K562 (cell line): ENCODE measurements at regions not wholly inside any gene's neighbourhood (a gene's known extent, or its start where the extent isn't known, plus 50 kb on each side); places are given as distances from the start of the nearest gene placed in this dataset.

Experiments used
- CC2D1A ChIP-seq: fragments of 450-650 bp; IDR thresholded peaks from 2 replicates; pipeline ENCODE4 v1.6.1; 2017; ENCODE audit warnings: mild to moderate bottlenecking
- CEBPZ ChIP-seq: fragments of 150-350 bp; IDR thresholded peaks from 2 replicates; pipeline ENCODE4 v1.6.1; 2014; ENCODE audit warnings: low read depth, mild to moderate bottlenecking, low read length, borderline replicate concordance
- CREB3L1 ChIP-seq: fragments of 450-650 bp; IDR thresholded peaks from 2 replicates; pipeline ENCODE4 v1.6.1; 2014; ENCODE audit warnings: low read depth, mild to moderate bottlenecking, moderate library complexity, borderline replicate concordance
- CTCF ChIP-seq, 3 experiments: IDR thresholded peaks in 2 of 3; conservative IDR thresholded peaks in 1 of 3; 2 replicates each; pipeline ENCODE4 v1.5.1; 2011 to 2012; ENCODE audit warnings: low read length in 3 of 3, mild to moderate bottlenecking in 3 of 3, control low read depth in 2 of 3, improper control_type of control experiment in 1 of 3, inconsistent platforms in 1 of 3, low read depth in 1 of 3, mixed read lengths in 1 of 3, moderate library complexity in 1 of 3; ENCODE audit not compliant: insufficient read depth in 2 of 3
- HIVEP1 ChIP-seq: fragments of 250-450 bp; sonication (Bioruptor Pico); IDR thresholded peaks from 2 replicates; pipeline ENCODE4 v1.4.0; 2020; ENCODE audit warnings: mild to moderate bottlenecking
- JUN ChIP-seq, 2 experiments: sonication (generic) in 1 of 2; formaldehyde crosslinking in 1 of 2; IDR thresholded peaks; 2 replicates each; pipeline versions ENCODE4 v1.6.1 to v1.8.0; 2012 to 2022; ENCODE audit warnings: borderline replicate concordance in 2 of 2, mild to moderate bottlenecking in 2 of 2, improper control_type of control experiment in 1 of 2, low read depth in 1 of 2, low read length in 1 of 2, missing genetic modification reagents in 1 of 2
- NFIC ChIP-seq: fragments of 450-650 bp; IDR thresholded peaks from 2 replicates; pipeline ENCODE4 v1.6.1; 2017; ENCODE audit warnings: mild to moderate bottlenecking, inconsistent platforms
- PPARD ChIP-seq: fragments of 250-450 bp; sonication (Bioruptor Pico); IDR thresholded peaks from 2 replicates; pipeline ENCODE4 v1.8.0; 2022; ENCODE audit warnings: inconsistent platforms, mild to moderate bottlenecking, moderate library complexity
- SOX6 ChIP-seq: fragments of 450-650 bp; IDR thresholded peaks from 2 replicates; pipeline ENCODE4 v1.6.1; 2014; ENCODE audit warnings: mild to moderate bottlenecking
- TSHZ1 ChIP-seq: fragments of 250-450 bp; sonication (Bioruptor Pico); IDR thresholded peaks from 2 replicates; pipeline ENCODE4 v1.4.0; 2020; ENCODE audit warnings: mild to moderate bottlenecking, moderate library complexity
- ZMIZ1 ChIP-seq, 2 experiments: fragments of 150-350 bp in 1 of 2; IDR thresholded peaks; 2 replicates each; pipeline ENCODE4 v1.6.1; 2012 to 2016; ENCODE audit warnings: low read depth in 2 of 2, low read length in 2 of 2, mild to moderate bottlenecking in 1 of 2, moderate library complexity in 1 of 2
- ZNF146 ChIP-seq: IDR thresholded peaks from one replicate; pipeline ENCODE4 v1.6.1; 2018; ENCODE audit warnings: missing compliant biosample characterization; ENCODE audit not compliant: unreplicated experiment

GRCh38 chr6:62889240-62889639 is 322.0 kb upstream of the FKBP1C start:
- TF ChIP-seq CTCF (IDR thresholded peaks at IDR 0.05 in 2 of 3, conservative IDR thresholded peaks at IDR 0.05 in 1 of 3; ENCODE audit: insufficient read depth in 2 of 3, low read depth in 1 of 3, low read length in 3 of 3) (no peak), JUN (IDR thresholded peaks at IDR 0.05; ENCODE audit: borderline replicate concordance, low read depth, low read length) (no peak), JUN (CRISPR knock-in tag; IDR thresholded peaks at IDR 0.05; ENCODE audit: borderline replicate concordance) (no peak), TSHZ1 (CRISPR knock-in tag) (no peak), SOX6 (no peak), CC2D1A (no peak), PPARD (CRISPR knock-in tag) (no peak), ZMIZ1 (IDR thresholded peaks at IDR 0.05; ENCODE audit: low read depth in 2 of 2, low read length in 2 of 2) (no peak), CEBPZ (no peak), NFIC (no peak), ZNF146 (CRISPR knock-in tag) (no peak), HIVEP1 (no peak), CREB3L1 (no peak)
